ENCODE measurements at regions not wholly inside any gene's neighbourhood (a gene's known extent, or its start where the extent isn't known, plus 50 kb on each side); places are given as distances from the start of the nearest gene placed in this dataset.

GRCh38 chr16:82361885-82362284 lies 191.9 kb upstream of the MPHOSPH6 start:
- Histone ChIP-seq H3K27me3 (replicated peaks in 1 of 7) (peaks cover 0 to 84% (median 0%) of the 10 kb centered on the region in 7 donors), H3K4me1 (no peaks in the 10 kb centered on the region), H3K36me3 (no peaks in the 10 kb centered on the region), H3K27ac (no peak overlapping the region), H3K4me3 (no peak overlapping the region), H3K9me3 (no peaks in the 10 kb centered on the region)
- 80 to 94% (median 92%) methylated on average over 4 of the region's 4 CpGs for WGBS, 5 donors
- TF ChIP-seq POLR2A (IDR thresholded peaks at IDR 0.05): no peak
- TF ChIP-seq CTCF (IDR thresholded peaks at IDR 0.05 in 8 of 11, conservative IDR thresholded peaks at IDR 0.05 in 3 of 11): no peak
- no peak for TF ChIP-seq POLR2AphosphoS5 (IDR thresholded peaks at IDR 0.05)
- intact Hi-C loops (cut with DNase I; ENCODE audit: low total_unique reads): no loop called here
- DNase-seq: no peak

GRCh38 chr16:82360024-82360783 lies 190.2 kb upstream of the MPHOSPH6 start:
- Histone ChIP-seq H3K36me3 (no peaks in the 10 kb centered on the region), H3K27me3 (replicated peaks in 1 of 7) (peaks cover 0 to 74% (median 0%) of the 10 kb centered on the region in 7 donors), H3K4me3 (no peak overlapping the region), H3K4me1 (no peaks in the 10 kb centered on the region), H3K27ac (no peak overlapping the region), H3K9me3 (peaks cover 0 to 6% (median 0%) of the 10 kb centered on the region in 8 donors)
- no peak for DNase-seq
- 80 to 100% (median 95%) methylated on average over 2 of the region's 2 CpGs for WGBS, 5 donors
- intact Hi-C loops (cut with DNase I; ENCODE audit: low total_unique reads): no loop called here
- no peak for TF ChIP-seq POLR2A (IDR thresholded peaks at IDR 0.05)
- TF ChIP-seq CTCF (IDR thresholded peaks at IDR 0.05 in 8 of 11, conservative IDR thresholded peaks at IDR 0.05 in 3 of 11): no peak
- no peak for TF ChIP-seq POLR2AphosphoS5 (IDR thresholded peaks at IDR 0.05)

- Histone ChIP-seq H3K9me3 (peaks cover 0 to 6% (median 0%) of the 10 kb centered on the region in 8 donors), H3K4me1 (no peaks in the 10 kb centered on the region), H3K4me3 (no peak overlapping the region), H3K27me3 (replicated peaks in 1 of 7) (peaks cover 0 to 66% (median 0%) of the 10 kb centered on the region in 7 donors), H3K27ac (no peak overlapping the region), H3K36me3 (no peaks in the 10 kb centered on the region)
- intact Hi-C loops (cut with DNase I; ENCODE audit: low total_unique reads): no loop called here
- WGBS, 5 donors: 69 to 76% (median 71%) methylated on average over 7 of the region's 7 CpGs
- TF ChIP-seq CTCF (IDR thresholded peaks at IDR 0.05 in 8 of 11, conservative IDR thresholded peaks at IDR 0.05 in 3 of 11): no peak
- TF ChIP-seq POLR2AphosphoS5 (IDR thresholded peaks at IDR 0.05): no peak
- TF ChIP-seq POLR2A (IDR thresholded peaks at IDR 0.05): no peak
- DNase-seq: no peak
Observed at GRCh38 chr16:82358606-82359221, 188.7 kb upstream of the MPHOSPH6 start.

GRCh38 chr16:82358161-82358560 lies 188.1 kb upstream of the MPHOSPH6 start:
- Histone ChIP-seq H3K4me3 (no peak overlapping the region), H3K36me3 (no peaks in the 10 kb centered on the region), H3K4me1 (no peaks in the 10 kb centered on the region), H3K27me3 (replicated peaks in 1 of 7) (peaks cover 0 to 64% (median 0%) of the 10 kb centered on the region in 7 donors), H3K27ac (no peak overlapping the region), H3K9me3 (peaks cover 0 to 6% (median 0%) of the 10 kb centered on the region in 8 donors)
- no peak for TF ChIP-seq POLR2A (IDR thresholded peaks at IDR 0.05)
- TF ChIP-seq CTCF (IDR thresholded peaks at IDR 0.05 in 8 of 11, conservative IDR thresholded peaks at IDR 0.05 in 3 of 11): no peak
- DNase-seq: no peak
- 63 to 75% (median 64%) methylated on average over 3 of the region's 3 CpGs for WGBS, 5 donors
- intact Hi-C loops (cut with DNase I; ENCODE audit: low total_unique reads): no loop called here
